ENCODE measurements at regions not wholly inside any gene's neighbourhood (a gene's known extent, or its start where the extent isn't known, plus 50 kb on each side); places are given as distances from the start of the nearest gene placed in this dataset.

DNA sequence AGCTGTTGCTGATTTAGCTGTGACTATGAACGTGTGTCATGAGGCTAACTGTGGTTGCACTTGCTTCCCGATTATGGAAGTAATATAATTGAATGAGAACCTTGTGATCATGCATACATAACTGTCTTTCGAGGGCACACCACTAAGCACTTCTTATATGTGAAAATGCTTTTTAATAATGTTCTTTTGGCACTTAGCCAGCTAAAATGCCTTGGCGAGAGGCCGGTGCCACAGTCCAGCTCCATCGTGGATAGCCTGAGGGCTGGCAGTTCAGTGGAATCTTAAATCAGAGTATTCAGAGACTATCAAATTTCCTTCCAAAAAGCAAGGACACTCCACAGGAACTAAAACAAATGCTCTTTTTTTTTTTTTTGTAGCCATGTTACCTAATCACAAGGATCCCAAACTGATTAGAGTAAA is 161.6 kb upstream of the FRMD4B start:
- TF ChIP-seq, protein P1, sequence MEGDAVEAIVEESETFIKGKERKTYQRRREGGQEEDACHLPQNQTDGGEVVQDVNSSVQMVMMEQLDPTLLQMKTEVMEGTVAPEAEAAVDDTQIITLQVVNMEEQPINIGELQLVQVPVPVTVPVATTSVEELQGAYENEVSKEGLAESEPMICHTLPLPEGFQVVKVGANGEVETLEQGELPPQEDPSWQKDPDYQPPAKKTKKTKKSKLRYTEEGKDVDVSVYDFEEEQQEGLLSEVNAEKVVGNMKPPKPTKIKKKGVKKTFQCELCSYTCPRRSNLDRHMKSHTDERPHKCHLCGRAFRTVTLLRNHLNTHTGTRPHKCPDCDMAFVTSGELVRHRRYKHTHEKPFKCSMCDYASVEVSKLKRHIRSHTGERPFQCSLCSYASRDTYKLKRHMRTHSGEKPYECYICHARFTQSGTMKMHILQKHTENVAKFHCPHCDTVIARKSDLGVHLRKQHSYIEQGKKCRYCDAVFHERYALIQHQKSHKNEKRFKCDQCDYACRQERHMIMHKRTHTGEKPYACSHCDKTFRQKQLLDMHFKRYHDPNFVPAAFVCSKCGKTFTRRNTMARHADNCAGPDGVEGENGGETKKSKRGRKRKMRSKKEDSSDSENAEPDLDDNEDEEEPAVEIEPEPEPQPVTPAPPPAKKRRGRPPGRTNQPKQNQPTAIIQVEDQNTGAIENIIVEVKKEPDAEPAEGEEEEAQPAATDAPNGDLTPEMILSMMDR (conservative IDR thresholded peaks at IDR 0.05) = no peak
- TF ChIP-seq ZFX (IDR thresholded peaks at IDR 0.05) = no peak

Measured in C4-2B (cell line).